Spinal cord (tissue), 9 donors: ENCODE measurements at regions not wholly inside any gene's neighbourhood (a gene's known extent, or its start where the extent isn't known, plus 50 kb on each side); places are given as distances from the start of the nearest gene placed in this dataset.
"Not testable (repeated sequence)": the region's sequence is repeated elsewhere in the genome, so short reads cannot be mapped to it uniquely, and the experiment has no call there.

Source experiments
- DNase-seq, 6 donors: peaks; one replicate each; pipeline versions ENCODE4 v3.0.0 to v3.0.0-alpha.2; 2013 to 2015; ENCODE audit warnings: low spot score in 6 of 6, low read depth in 4 of 6
- H3K27ac ChIP-seq: one replicate; pipeline ENCODE4 v1.5.1; 2013; ENCODE audit warnings: low read depth, low read length, control low read depth
- H3K27me3 ChIP-seq: one replicate; pipeline ENCODE4 v1.6.1; 2013; ENCODE audit warnings: low read length; ENCODE audit not compliant: control insufficient read depth, insufficient read depth
- H3K36me3 ChIP-seq: one replicate; pipeline ENCODE4 v1.6.1; 2013; ENCODE audit warnings: low read length; ENCODE audit not compliant: control insufficient read depth, insufficient read depth
- H3K4me1 ChIP-seq: one replicate; pipeline ENCODE4 v1.6.1; 2013; ENCODE audit warnings: low read length; ENCODE audit not compliant: control insufficient read depth, insufficient read depth
- H3K4me3 ChIP-seq: one replicate; pipeline ENCODE4 v1.5.1; 2013; ENCODE audit warnings: low read depth, low read length, control low read depth
- H3K9me3 ChIP-seq: one replicate; pipeline ENCODE4 v1.6.1; 2013; ENCODE audit warnings: low read length; ENCODE audit not compliant: control insufficient read depth, insufficient read depth
- WGBS: methylation state at CpG from one replicate; pipeline ENCODE4 v1.1.5; 2013; ENCODE audit warnings: missing lambda C conversion rate; ENCODE audit not compliant: insufficient coverage; 5-methylcytosine and 5-hydroxymethylcytosine counted together
- donor health status: healthy.

- H3K27ac ChIP-seq, result no peak overlapping the region
- DNase-seq, result no peak
- no peaks in the 10 kb centered on the region for H3K27me3 ChIP-seq
- H3K4me1 ChIP-seq, result no peaks in the 10 kb centered on the region
- no peaks in the 10 kb centered on the region for H3K36me3 ChIP-seq
- no peak overlapping the region for H3K4me3 ChIP-seq
- H3K9me3 ChIP-seq, result no peaks in the 10 kb centered on the region
Observed at GRCh38 chr3:144875211-144875610, 903.6 kb downstream of the DIPK2A start.

- no peaks in the 10 kb centered on the region for H3K36me3 ChIP-seq
- no peak overlapping the region for H3K4me3 ChIP-seq
- DNase-seq, result no peak
- 98% methylated on average over 5 of the region's 9 CpGs for WGBS
- no peak overlapping the region for H3K27ac ChIP-seq
- no peaks in the 10 kb centered on the region for H3K4me1 ChIP-seq
- no peaks in the 10 kb centered on the region for H3K9me3 ChIP-seq
- H3K27me3 ChIP-seq, result no peaks in the 10 kb centered on the region
Observed at GRCh38 chr3:144877356-144877755, 905.7 kb downstream of the DIPK2A start.

GRCh38 chr3:144879701-144880100, 908.1 kb downstream of the DIPK2A start:
- Histone ChIP-seq H3K9me3 (no peaks in the 10 kb centered on the region), H3K4me3 (no peak overlapping the region), H3K36me3 (no peaks in the 10 kb centered on the region), H3K27me3 (no peaks in the 10 kb centered on the region), H3K4me1 (no peaks in the 10 kb centered on the region), H3K27ac (no peak overlapping the region)
- WGBS, result no CpG with 5 or more reads among the region's 3 CpGs
- DNase-seq, result no peak

- Histone ChIP-seq H3K4me1 (no peaks in the 10 kb centered on the region), H3K9me3 (no peaks in the 10 kb centered on the region), H3K36me3 (no peaks in the 10 kb centered on the region), H3K4me3 (no peak overlapping the region), H3K27me3 (no peaks in the 10 kb centered on the region), H3K27ac (no peak overlapping the region)
- 72% methylated on average over 3 of the region's 5 CpGs for WGBS
- no peak for DNase-seq
Observed at GRCh38 chr3:144893980-144894379, 922.4 kb downstream of the DIPK2A start.

- no peaks in the 10 kb centered on the region for H3K4me1 ChIP-seq
- no peak for DNase-seq
- no CpG with 5 or more reads among the region's 2 CpGs for WGBS
- no peak overlapping the region for H3K4me3 ChIP-seq
- no peaks in the 10 kb centered on the region for H3K27me3 ChIP-seq
- no peaks in the 10 kb centered on the region for H3K9me3 ChIP-seq
- H3K36me3 ChIP-seq, result no peaks in the 10 kb centered on the region
- no peak overlapping the region for H3K27ac ChIP-seq
Observed at GRCh38 chr3:144894576-144894975, 923.0 kb downstream of the DIPK2A start.

GRCh38 chr3:144900366-144900765, 928.7 kb downstream of the DIPK2A start:
- Histone ChIP-seq H3K9me3 (peaks cover 2% of the 10 kb centered on the region), H3K4me1 (no peaks in the 10 kb centered on the region), H3K27me3 (no peaks in the 10 kb centered on the region), H3K27ac (no peak overlapping the region), H3K36me3 (no peaks in the 10 kb centered on the region), H3K4me3 (no peak overlapping the region)
- DNase-seq, result no peak

- H3K27me3 ChIP-seq, H3K9me3 ChIP-seq, H3K36me3 ChIP-seq, H3K27ac ChIP-seq, DNase-seq, H3K4me3 ChIP-seq, H3K4me1 ChIP-seq: not testable (repeated sequence)
- no CpG with 5 or more reads among the region's 3 CpGs for WGBS
Observed at GRCh38 chr3:144907581-144907980, 936.0 kb downstream of the DIPK2A start.

- no peaks in the 10 kb centered on the region for H3K36me3 ChIP-seq
- no peak overlapping the region for H3K4me3 ChIP-seq
- WGBS, result 94% methylated on average over 6 of the region's 7 CpGs
- H3K27ac ChIP-seq, result no peak overlapping the region
- H3K9me3 ChIP-seq, result peaks cover 2% of the 10 kb centered on the region
- no peaks in the 10 kb centered on the region for H3K27me3 ChIP-seq
- DNase-seq, result no peak
- no peaks in the 10 kb centered on the region for H3K4me1 ChIP-seq
Observed at GRCh38 chr3:144912968-144913367, 941.3 kb downstream of the DIPK2A start.

- H3K27me3 ChIP-seq, result no peaks in the 10 kb centered on the region
- no peak for DNase-seq
- H3K9me3 ChIP-seq, result no peaks in the 10 kb centered on the region
- no peak overlapping the region for H3K4me3 ChIP-seq
- WGBS, result no CpG with 5 or more reads among the region's 5 CpGs
- no peaks in the 10 kb centered on the region for H3K4me1 ChIP-seq
- no peak overlapping the region for H3K27ac ChIP-seq
- H3K36me3 ChIP-seq, result no peaks in the 10 kb centered on the region
Observed at GRCh38 chr3:144915202-144915601, 943.6 kb downstream of the DIPK2A start.

- peak in 1 of 6 donors; percentile 23 for DNase-seq
- WGBS, result 61% methylated on average over 4 of the region's 4 CpGs
- H3K4me3 ChIP-seq, result no peak overlapping the region
Observed at GRCh38 chr3:144921710-144922109, 950.1 kb downstream of the DIPK2A start.

More at GRCh38 chr3:144921710-144922109, 950.1 kb downstream of the DIPK2A start:
- no peaks in the 10 kb centered on the region for H3K36me3 ChIP-seq
- no peaks in the 10 kb centered on the region for H3K4me1 ChIP-seq
- peaks cover 1% of the 10 kb centered on the region for H3K9me3 ChIP-seq
- no peaks in the 10 kb centered on the region for H3K27me3 ChIP-seq
- no peak overlapping the region for H3K27ac ChIP-seq
